ENCODE measurements at regions not wholly inside any gene's neighbourhood (a gene's known extent, or its start where the extent isn't known, plus 50 kb on each side); places are given as distances from the start of the nearest gene placed in this dataset.

DNA sequence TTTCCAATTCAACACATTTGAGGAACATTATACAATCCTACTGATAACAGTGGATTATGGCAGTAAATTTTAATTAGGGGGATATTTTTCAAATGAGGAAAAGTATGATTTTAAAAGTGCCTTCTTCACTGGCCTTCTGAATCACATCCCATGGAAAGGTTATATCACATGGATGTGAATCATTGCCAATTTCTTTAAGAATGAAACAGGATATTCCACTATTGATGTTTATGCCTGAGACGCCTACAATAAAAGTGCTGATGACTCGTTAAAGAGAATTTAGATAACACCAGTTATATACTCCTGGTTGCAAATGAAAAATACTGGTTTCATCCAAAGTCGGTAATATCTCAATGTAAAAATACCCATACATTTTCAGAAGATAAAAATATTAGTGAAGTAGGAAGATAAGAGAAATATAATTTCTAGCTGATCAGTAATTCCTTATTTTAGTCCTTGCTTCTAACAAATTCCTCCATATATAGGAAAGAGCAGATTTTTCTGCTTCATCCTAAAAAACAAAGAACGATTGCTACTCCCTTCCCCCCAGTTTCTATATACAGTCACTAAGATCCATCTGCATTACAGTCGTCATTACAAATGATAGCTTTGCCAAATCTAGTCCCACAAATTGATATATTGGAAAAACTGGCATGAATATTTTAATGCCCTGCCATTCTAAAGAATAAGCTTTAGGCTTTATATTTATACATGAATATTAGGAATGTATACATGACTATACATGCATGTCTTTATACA, 139.5 kb upstream of the SOX5 start:
- H3K9me3 ChIP-seq, result no peaks in the 10 kb centered on the region
- H3K27me3 ChIP-seq, result no peaks in the 10 kb centered on the region
- no peak for DNase-seq
- no peak overlapping the region for H3K4me3 ChIP-seq
- no peak overlapping the region for H3K27ac ChIP-seq
- no peaks in the 10 kb centered on the region for H3K36me3 ChIP-seq
- TF ChIP-seq, protein P1, sequence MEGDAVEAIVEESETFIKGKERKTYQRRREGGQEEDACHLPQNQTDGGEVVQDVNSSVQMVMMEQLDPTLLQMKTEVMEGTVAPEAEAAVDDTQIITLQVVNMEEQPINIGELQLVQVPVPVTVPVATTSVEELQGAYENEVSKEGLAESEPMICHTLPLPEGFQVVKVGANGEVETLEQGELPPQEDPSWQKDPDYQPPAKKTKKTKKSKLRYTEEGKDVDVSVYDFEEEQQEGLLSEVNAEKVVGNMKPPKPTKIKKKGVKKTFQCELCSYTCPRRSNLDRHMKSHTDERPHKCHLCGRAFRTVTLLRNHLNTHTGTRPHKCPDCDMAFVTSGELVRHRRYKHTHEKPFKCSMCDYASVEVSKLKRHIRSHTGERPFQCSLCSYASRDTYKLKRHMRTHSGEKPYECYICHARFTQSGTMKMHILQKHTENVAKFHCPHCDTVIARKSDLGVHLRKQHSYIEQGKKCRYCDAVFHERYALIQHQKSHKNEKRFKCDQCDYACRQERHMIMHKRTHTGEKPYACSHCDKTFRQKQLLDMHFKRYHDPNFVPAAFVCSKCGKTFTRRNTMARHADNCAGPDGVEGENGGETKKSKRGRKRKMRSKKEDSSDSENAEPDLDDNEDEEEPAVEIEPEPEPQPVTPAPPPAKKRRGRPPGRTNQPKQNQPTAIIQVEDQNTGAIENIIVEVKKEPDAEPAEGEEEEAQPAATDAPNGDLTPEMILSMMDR (IDR thresholded peaks at IDR 0.05), result no peak
- TF ChIP-seq POLR2A (IDR thresholded peaks at IDR 0.05), result no peak
- H3K4me1 ChIP-seq, result no peaks in the 10 kb centered on the region

DNA sequence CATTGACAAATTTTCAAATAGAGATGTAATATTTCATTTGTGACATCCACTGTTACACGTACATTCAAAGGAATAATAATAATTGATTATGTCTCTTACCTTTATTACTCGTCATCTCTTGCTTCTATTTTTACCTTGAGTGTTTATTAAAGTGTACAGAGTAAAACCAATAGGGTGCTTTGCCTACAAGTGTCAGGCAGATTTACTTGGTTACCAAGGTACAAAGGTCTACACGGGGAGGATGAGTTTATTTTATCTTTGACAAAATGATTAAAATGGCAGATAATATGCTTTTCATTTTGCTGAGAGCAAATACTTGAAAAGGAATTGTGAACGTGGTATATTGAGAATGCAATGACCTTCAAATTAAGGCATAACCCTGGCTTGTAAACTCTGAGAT, 137.8 kb upstream of the SOX5 start:
- Histone ChIP-seq H3K27me3 (no peaks in the 10 kb centered on the region), H3K4me3 (no peak overlapping the region), H3K36me3 (no peaks in the 10 kb centered on the region), H3K4me1 (no peaks in the 10 kb centered on the region), H3K27ac (no peak overlapping the region), H3K9me3 (no peaks in the 10 kb centered on the region)
- no peak for DNase-seq
- no peak for TF ChIP-seq POLR2A (IDR thresholded peaks at IDR 0.05)
- TF ChIP-seq, protein P1 (IDR thresholded peaks at IDR 0.05), result no peak

DNA sequence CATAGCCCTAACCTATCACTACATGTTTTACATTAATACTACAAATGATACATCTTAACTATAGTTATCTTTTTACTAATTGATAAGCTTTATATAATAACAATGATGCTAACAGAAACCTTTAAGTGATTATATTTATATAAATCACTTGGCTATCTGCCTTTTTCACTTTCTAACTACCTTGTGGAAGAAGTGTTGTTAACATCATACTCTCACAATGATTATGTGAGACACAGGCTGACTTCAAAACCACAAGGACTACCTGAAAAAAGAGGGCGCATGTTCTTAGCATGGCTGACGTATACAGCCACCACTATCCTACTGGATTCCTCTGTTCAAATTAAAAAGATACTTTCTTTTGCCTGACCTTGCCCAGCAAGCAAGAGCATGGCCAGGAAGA, 135.3 kb upstream of the SOX5 start:
- H3K4me3 ChIP-seq, result no peak overlapping the region
- TF ChIP-seq, protein P1 (IDR thresholded peaks at IDR 0.05), result no peak
- no peak for DNase-seq
- no peak overlapping the region for H3K27ac ChIP-seq
- H3K27me3 ChIP-seq, result no peaks in the 10 kb centered on the region
- H3K9me3 ChIP-seq, result no peaks in the 10 kb centered on the region
- H3K36me3 ChIP-seq, result no peaks in the 10 kb centered on the region
- no peaks in the 10 kb centered on the region for H3K4me1 ChIP-seq

DNA sequence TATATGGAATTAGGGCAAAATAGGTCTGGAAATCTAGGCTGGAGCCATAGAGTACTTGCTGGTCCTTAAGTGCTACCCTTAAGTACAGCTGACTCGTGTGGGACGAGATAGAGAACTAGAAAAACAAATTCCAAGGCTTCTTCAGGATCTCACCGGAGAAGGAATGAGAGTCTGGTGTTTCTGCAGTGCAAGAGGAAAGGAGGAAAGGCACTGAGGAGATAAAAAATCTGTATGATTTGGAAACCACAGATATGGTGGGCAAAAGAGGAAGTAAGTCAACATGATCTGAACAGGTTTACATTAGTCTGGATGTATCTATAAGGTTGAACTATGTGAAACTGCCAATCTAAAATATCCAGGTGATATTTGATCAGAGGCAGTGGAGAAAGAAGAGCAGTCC, 134.4 kb upstream of the SOX5 start:
- no peaks in the 10 kb centered on the region for H3K4me1 ChIP-seq
- no peak overlapping the region for H3K4me3 ChIP-seq
- no peak overlapping the region for H3K27ac ChIP-seq
- no peaks in the 10 kb centered on the region for H3K36me3 ChIP-seq
- no peak for DNase-seq
- H3K9me3 ChIP-seq, result no peaks in the 10 kb centered on the region
- H3K27me3 ChIP-seq, result no peaks in the 10 kb centered on the region
- TF ChIP-seq, protein P1 (IDR thresholded peaks at IDR 0.05), result no peak
- TF ChIP-seq POLR2A (IDR thresholded peaks at IDR 0.05), result no peak

DNA sequence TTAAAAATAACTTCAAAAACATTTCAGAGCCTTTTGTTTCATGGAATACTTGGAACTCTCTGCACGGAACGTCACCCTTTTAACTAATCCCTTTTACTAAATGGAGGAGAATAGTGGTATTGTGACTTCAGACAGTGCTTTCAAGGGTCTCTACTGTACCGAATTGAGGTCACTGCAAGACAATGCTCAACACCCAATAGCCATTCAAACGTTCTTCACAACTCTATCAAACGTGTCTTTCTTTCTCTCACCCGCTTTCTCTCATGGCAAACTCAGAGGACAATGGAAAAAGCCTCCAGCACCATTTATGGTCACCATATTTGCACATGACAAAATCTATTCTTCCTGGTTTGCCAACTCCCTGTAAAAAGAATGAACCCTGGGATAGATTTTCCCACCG, 132.1 kb upstream of the SOX5 start:
- no peak for DNase-seq
- Histone ChIP-seq H3K9me3 (no peaks in the 10 kb centered on the region), H3K27ac (no peak overlapping the region), H3K4me1 (no peaks in the 10 kb centered on the region), H3K36me3 (no peaks in the 10 kb centered on the region), H3K4me3 (no peak overlapping the region), H3K27me3 (no peaks in the 10 kb centered on the region)
- TF ChIP-seq, protein P1 (IDR thresholded peaks at IDR 0.05), result no peak
- TF ChIP-seq POLR2A (IDR thresholded peaks at IDR 0.05), result no peak
